IMR-90 (cell line): ENCODE measurements at regions not wholly inside any gene's neighbourhood (a gene's known extent, or its start where the extent isn't known, plus 50 kb on each side); places are given as distances from the start of the nearest gene placed in this dataset.

Experiments
- ATAC-seq: fragments of 200-7000 bp; cut with Tn5 transposase; 2 replicates; pipeline ENCODE4 v1.9.1; 2020; ENCODE audit warnings: low read depth, mild to moderate bottlenecking, moderate library complexity
- BruUV-seq: library from RNA; stranded (reverse); fragments of 400-500 nt; replicated peaks from 2 replicates; lab custom pipeline; 2021; lab: Mats Ljungman, UMichigan
- CTCF ChIA-PET: fragments of 300-600 bp; formaldehyde crosslinking; extraction: SDS; loops from one replicate; lab custom pipeline; 2021; ENCODE audit warnings: antibody characterized with exemption; lab: Yijun Ruan, JAX
- POLR2A ChIA-PET: fragments of 300-600 bp; sonication (Branson Sonifier 250); formaldehyde crosslinking; loops from one replicate; lab custom pipeline; 2022; ENCODE audit warnings: antibody characterized with exemption; ENCODE audit not compliant: unreplicated experiment; lab: Charles Lee
- DNase-seq: peaks from one replicate; pipeline ENCODE4 v3.0.0; 2013
- H2AFZ ChIP-seq: replicated peaks from 2 replicates; pipeline ENCODE3; 2013; ENCODE audit warnings: low read length, mild to moderate bottlenecking; ENCODE audit not compliant: poor library complexity
- H2AK5ac ChIP-seq: 2 replicates; pipeline ENCODE4 v1.6.1; 2013; ENCODE audit warnings: low read depth, low read length, inconsistent platforms
- H2AK9ac ChIP-seq: replicated peaks from 2 replicates; pipeline ENCODE3; 2013; ENCODE audit warnings: mild to moderate bottlenecking, low read depth, low read length, moderate library complexity; ENCODE audit not compliant: poor library complexity
- H2BK120ac ChIP-seq: 2 replicates; pipeline ENCODE4 v1.6.1; 2013; ENCODE audit warnings: low read depth, low read length, inconsistent platforms
- H2BK15ac ChIP-seq: 3 replicates; pipeline ENCODE4 v1.6.1; 2013; ENCODE audit warnings: low read depth, low read length, inconsistent platforms
- H2BK20ac ChIP-seq: 2 replicates; pipeline ENCODE4 v1.6.1; 2013; ENCODE audit warnings: low read depth, mild to moderate bottlenecking, inconsistent platforms, low read length, moderate library complexity
- H2BK5ac ChIP-seq: 2 replicates; pipeline ENCODE4 v1.6.1; 2013; ENCODE audit warnings: mild to moderate bottlenecking, low read depth, low read length, inconsistent platforms; ENCODE audit not compliant: poor library complexity, severe bottlenecking
- H3K14ac ChIP-seq: replicated peaks from 2 replicates; pipeline ENCODE4 v1.6.1; 2013; ENCODE audit warnings: low read depth, low read length, inconsistent platforms
- H3K18ac ChIP-seq: 2 replicates; pipeline ENCODE4 v1.6.1; 2013; ENCODE audit warnings: low read depth, low read length, control low read depth
- H3K23ac ChIP-seq: 2 replicates; pipeline ENCODE4 v1.6.1; 2013; ENCODE audit warnings: low read depth, low read length, inconsistent platforms
- H3K27ac ChIP-seq: 2 replicates; pipeline ENCODE4 v1.5.1; 2013; ENCODE audit warnings: mild to moderate bottlenecking, control low read depth, low read length; ENCODE audit not compliant: insufficient read depth
- H3K27me3 ChIP-seq: 2 replicates; pipeline ENCODE4 v1.6.1; 2013; ENCODE audit warnings: low read length; ENCODE audit not compliant: control insufficient read depth, insufficient read depth
- H3K36me3 ChIP-seq: 2 replicates; pipeline ENCODE4 v1.6.1; 2013; ENCODE audit warnings: low read length, mixed read lengths; ENCODE audit not compliant: control insufficient read depth, insufficient read depth
- H3K4ac ChIP-seq: 2 replicates; pipeline ENCODE4 v1.6.1; 2013; ENCODE audit warnings: low read depth, low read length, inconsistent platforms
- H3K4me1 ChIP-seq: 2 replicates; pipeline ENCODE4 v1.6.1; 2013; ENCODE audit warnings: low read length, mixed read lengths; ENCODE audit not compliant: control insufficient read depth, insufficient read depth
- H3K4me2 ChIP-seq: 2 replicates; pipeline ENCODE4 v1.6.1; 2013; ENCODE audit warnings: low read depth, mild to moderate bottlenecking, control low read depth, low read length, moderate library complexity
- H3K4me3 ChIP-seq: 2 replicates; pipeline ENCODE4 v1.5.1; 2013; ENCODE audit warnings: low read depth, mild to moderate bottlenecking, control low read depth, low read length, moderate library complexity; ENCODE audit not compliant: insufficient read depth
- H3K56ac ChIP-seq: 2 replicates; pipeline ENCODE4 v1.6.1; 2013; ENCODE audit warnings: low read length, inconsistent platforms; ENCODE audit not compliant: insufficient read depth; ENCODE audit errors: extremely low read depth
- H3K79me1 ChIP-seq, 2 experiments: 2 replicates each; pipeline ENCODE4 v1.6.1; 2013; ENCODE audit warnings: low read length in 2 of 2, inconsistent platforms in 1 of 2, low read depth in 1 of 2
- H3K9ac ChIP-seq: 2 replicates; pipeline ENCODE4 v1.6.1; 2013; ENCODE audit warnings: low read depth, low read length, control low read depth
- H3K9me1 ChIP-seq: 2 replicates; pipeline ENCODE4 v1.6.1; 2013; ENCODE audit warnings: low read length, inconsistent platforms; ENCODE audit not compliant: insufficient read depth
- H3K9me3 ChIP-seq: 2 replicates; pipeline ENCODE4 v1.6.1; 2013; ENCODE audit warnings: low read length; ENCODE audit not compliant: control insufficient read depth, insufficient read depth
- H4K20me1 ChIP-seq: 2 replicates; pipeline ENCODE4 v1.6.1; 2013; ENCODE audit warnings: low read length, inconsistent platforms; ENCODE audit not compliant: insufficient read depth
- H4K5ac ChIP-seq: 2 replicates; pipeline ENCODE4 v1.6.1; 2013; ENCODE audit warnings: mild to moderate bottlenecking, low read depth, low read length, control low read depth
- H4K8ac ChIP-seq, 2 experiments: 2 replicates each; pipeline ENCODE4 v1.6.1; 2013; ENCODE audit warnings: low read depth in 2 of 2, low read length in 2 of 2, control low read depth in 1 of 2, inconsistent platforms in 1 of 2
- H4K91ac ChIP-seq: 2 replicates; pipeline ENCODE4 v1.6.1; 2013; ENCODE audit warnings: low read depth, low read length, inconsistent platforms; ENCODE audit not compliant: insufficient read depth
- CEBPB ChIP-seq: IDR thresholded peaks from 2 replicates; pipeline ENCODE4 v1.6.1; 2012; ENCODE audit warnings: low read depth, low read length, improper control_type of control experiment
- CHD1 ChIP-seq: IDR thresholded peaks from 2 replicates; pipeline ENCODE4 v1.6.1; 2012; ENCODE audit warnings: low read depth, low read length, improper control_type of control experiment
- FOS ChIP-seq: fragments of 150-350 bp; IDR thresholded peaks from 2 replicates; pipeline ENCODE4 v1.6.1; 2016; ENCODE audit warnings: low read depth, low read length
- MAZ ChIP-seq: IDR thresholded peaks from 2 replicates; pipeline ENCODE4 v1.6.1; 2012; ENCODE audit warnings: low read depth, mild to moderate bottlenecking, low read length, improper control_type of control experiment, moderate library complexity, borderline replicate concordance
- USF2 ChIP-seq: fragments of 150-350 bp; IDR thresholded peaks from 2 replicates; pipeline ENCODE4 v1.6.1; 2017; ENCODE audit warnings: mild to moderate bottlenecking, antibody characterized with exemption, low read length, low read depth
- WGBS, 2 experiments: methylation state at CpG; one replicate each; pipeline versions ENCODE4 v1.1.5 to v1.1.7; 2013; ENCODE audit warnings: missing lambda C conversion rate in 2 of 2; ENCODE audit not compliant: insufficient read length in 1 of 2; ENCODE audit errors: extremely low coverage in 2 of 2; 5-methylcytosine and 5-hydroxymethylcytosine counted together
- dilution Hi-C: fragments of 300-500 bp; cut with HindIII; formaldehyde crosslinking; loops from one replicate; pipeline ENCODE4 v1.14.3; 2018; ENCODE audit warnings: low sequenced_read_pairs; ENCODE audit not compliant: unreplicated experiment
- in situ Hi-C: fragments of 300-500 bp; cut with MboI; formaldehyde crosslinking; loops from 3 replicates; pipeline ENCODE4 v1.14.3; 2019; ENCODE audit warnings: low sequenced_read_pairs, inconsistent platforms, mixed read lengths
- intact Hi-C: fragments of 100-400 bp; cut with micrococcal nuclease; formaldehyde crosslinking; loops from 2 replicates; pipeline ENCODE4 v1.10.0; 2022

- Histone ChIP-seq H3K4me3 (no peak overlapping the region), H3K27ac (peak overlapping the region; percentile 82; the same call in 1 of the 2 replicates), H4K91ac (peak overlapping the region; percentile 86), H4K8ac (peak overlapping the region; percentile 82 to 89; a peak in 3 of 4 replicates), H2AK9ac (no peak overlapping the region), H3K27me3 (no peaks in the 10 kb centered on the region), H3K9ac (peak overlapping the region; percentile 38), H4K5ac (peak overlapping the region; percentile 86), H2BK120ac (peak overlapping the region; percentile 97), H2BK5ac (peak overlapping the region; percentile 85), H3K4me2 (peak overlapping the region; percentile 30), H4K20me1 (no peaks in the 10 kb centered on the region), H3K18ac (peak overlapping the region; percentile 90), H2BK15ac (peak overlapping the region; percentile 81; the same call in 1 of the 3 replicates), H3K23ac (peak overlapping the region; percentile 92), H3K4me1 (peaks cover 11% of the 10 kb centered on the region), H3K14ac (peak overlapping the region; percentile 66), H2AFZ (peak overlapping the region; percentile 65), H3K56ac (peak overlapping the region; percentile 85), H3K4ac (peak overlapping the region; percentile 76), H2BK20ac (peak overlapping the region; percentile 99), H3K9me3 (no peaks in the 10 kb centered on the region), H3K79me1 (no peaks in the 10 kb centered on the region), H3K36me3 (no peaks in the 10 kb centered on the region), H3K9me1 (peaks cover 12% of the 10 kb centered on the region), H2AK5ac (no peak overlapping the region)
- DNase-seq (peak; percentile 83), ATAC-seq (peak; percentile 86)
- no TSS peak for BruUV-seq
- 4% methylated on average over 5 of the region's 8 CpGs; no CpG with 5 or more reads in 1 of the 2 experiments for WGBS, 2 experiments
- TF ChIP-seq USF2 (no peak), CEBPB (peak; percentile 71), CHD1 (no peak), FOS (0 out of 2 replicates have a peak, but pooled peaks have one; percentile 25), MAZ (no peak)
- intact Hi-C loops (loop anchor here (5.0 kb wide), 3 partner anchors 100 to 220 kb away; no protein-coding TSS in a partner anchor), in situ Hi-C loops (no loop called here), dilution Hi-C loops (no loop called here)
- CTCF ChIA-PET, result interaction anchor here (0.8 to 1.1 kb wide), 2 partner anchors 10 to 22 kb away, joined by 3 to 5 read pairs; no protein-coding TSS in a partner anchor
- POLR2A ChIA-PET, result no interaction called here
Measured at GRCh38 chr3:73727117-73727821, 102.5 kb upstream of the PDZRN3 start.
